Ovary (tissue), 3 donors: ENCODE measurements at regions not wholly inside any gene's neighbourhood (a gene's known extent, or its start where the extent isn't known, plus 50 kb on each side); places are given as distances from the start of the nearest gene placed in this dataset.

ENCODE experiments used
- POLR2A ChIP-seq: fragments of 450-650 bp; IDR thresholded peaks from one replicate; pipeline ENCODE4 v1.6.1; 2017; ENCODE audit warnings: antibody characterized with exemption, mild to moderate bottlenecking, moderate library complexity
- TF ChIP-seq, protein P1 (sequence below), 3 donors: fragments of 450-650 bp in 2 of 3; fragments of 200-600 bp in 1 of 3; IDR thresholded peaks; one replicate each; pipeline versions ENCODE4 v1.5.1 to v1.8.0; 2016 to 2022; ENCODE audit warnings: antibody characterized with exemption in 3 of 3, mild to moderate bottlenecking in 1 of 3
- donor health status: DM: no; HTN: no; CAD: no.

GRCh38 chr7:46450425-46450824, 529.4 kb upstream of the IGFBP3 start:
- TF ChIP-seq, protein P1, sequence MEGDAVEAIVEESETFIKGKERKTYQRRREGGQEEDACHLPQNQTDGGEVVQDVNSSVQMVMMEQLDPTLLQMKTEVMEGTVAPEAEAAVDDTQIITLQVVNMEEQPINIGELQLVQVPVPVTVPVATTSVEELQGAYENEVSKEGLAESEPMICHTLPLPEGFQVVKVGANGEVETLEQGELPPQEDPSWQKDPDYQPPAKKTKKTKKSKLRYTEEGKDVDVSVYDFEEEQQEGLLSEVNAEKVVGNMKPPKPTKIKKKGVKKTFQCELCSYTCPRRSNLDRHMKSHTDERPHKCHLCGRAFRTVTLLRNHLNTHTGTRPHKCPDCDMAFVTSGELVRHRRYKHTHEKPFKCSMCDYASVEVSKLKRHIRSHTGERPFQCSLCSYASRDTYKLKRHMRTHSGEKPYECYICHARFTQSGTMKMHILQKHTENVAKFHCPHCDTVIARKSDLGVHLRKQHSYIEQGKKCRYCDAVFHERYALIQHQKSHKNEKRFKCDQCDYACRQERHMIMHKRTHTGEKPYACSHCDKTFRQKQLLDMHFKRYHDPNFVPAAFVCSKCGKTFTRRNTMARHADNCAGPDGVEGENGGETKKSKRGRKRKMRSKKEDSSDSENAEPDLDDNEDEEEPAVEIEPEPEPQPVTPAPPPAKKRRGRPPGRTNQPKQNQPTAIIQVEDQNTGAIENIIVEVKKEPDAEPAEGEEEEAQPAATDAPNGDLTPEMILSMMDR (IDR thresholded peaks at IDR 0.05) = no peak
- TF ChIP-seq POLR2A = no peak
